ENCODE measurements at regions not wholly inside any gene's neighbourhood (a gene's known extent, or its start where the extent isn't known, plus 50 kb on each side); places are given as distances from the start of the nearest gene placed in this dataset.

- CTCF ChIA-PET (ENCODE audit: partially characterized antibody), result no interaction called here
- 97% methylated on average over 1 of the region's 1 CpG; no CpG with 5 or more reads in 1 of the 2 experiments for WGBS, 2 experiments (ENCODE audit: extremely low coverage in 1 of 2, insufficient coverage in 1 of 2, insufficient read length in 1 of 2, insufficient replicate concordance in 2 of 2, low coverage in 1 of 2, low lambda C conversion rate in 2 of 2, missing lambda C conversion rate in 1 of 2)
These were observed 1163.5 kb downstream of the ARAP2 start for GRCh38 chr4:35080799-35081198.

More at GRCh38 chr4:35080799-35081198, 1163.5 kb downstream of the ARAP2 start:
- Histone ChIP-seq H3K27me3 (replicated peaks in 1 of 4; ENCODE audit: control insufficient read depth in 3 of 4, extremely low read depth in 1 of 4, insufficient read depth in 3 of 4, low read length in 3 of 4) (no peaks in the 10 kb centered on the region), H3K14ac (ENCODE audit: insufficient read length) (no peak overlapping the region), H2BK15ac (ENCODE audit: low read length) (no peak overlapping the region), H3K4me1 (replicated peaks in 1 of 4; ENCODE audit: control insufficient read depth in 3 of 4, insufficient read depth in 4 of 4, low read length in 3 of 4) (no peaks in the 10 kb centered on the region), H3K27ac (ENCODE audit: low read depth, low read length) (no peak overlapping the region), H3K23ac (ENCODE audit: insufficient read length) (no peak overlapping the region), H3K4me3 (ENCODE audit: extremely low read depth in 1 of 4, insufficient read depth in 2 of 4, low read depth in 3 of 4, low read length in 4 of 4) (no peak overlapping the region), H3K4me2 (ENCODE audit: insufficient read depth in 1 of 2, low read depth in 2 of 2, low read length in 2 of 2) (no peak overlapping the region), H3K23me2 (ENCODE audit: low read depth, low read length) (no peaks in the 10 kb centered on the region), H4K8ac (ENCODE audit: extremely low read depth, insufficient read depth, low read length) (no peak overlapping the region), H4K20me1 (replicated peaks in 1 of 2; ENCODE audit: control insufficient read depth in 1 of 2, insufficient read depth in 2 of 2, low read length in 2 of 2) (no peaks in the 10 kb centered on the region), H2AK5ac (ENCODE audit: low read depth, low read length) (no peak overlapping the region), H3K4ac (replicated peaks; ENCODE audit: insufficient read length, low read depth, low read length) (no peak overlapping the region), H2BK120ac (replicated peaks; ENCODE audit: low read depth, low read length) (no peak overlapping the region), H2BK5ac (ENCODE audit: low read depth, low read length) (no peak overlapping the region), H4K5ac (ENCODE audit: insufficient read length, low read depth, low read length) (no peak overlapping the region), H2BK12ac (ENCODE audit: low read depth, low read length) (no peak overlapping the region), H3K36me3 (ENCODE audit: control insufficient read depth in 2 of 4, insufficient read depth in 4 of 4, low read length in 3 of 4) (no peaks in the 10 kb centered on the region), H3K56ac (replicated peaks; ENCODE audit: insufficient read length, low read depth, low read length) (no peak overlapping the region), H2BK20ac (ENCODE audit: low read length) (no peak overlapping the region), H3K18ac (ENCODE audit: extremely low read depth, low read length) (no peak overlapping the region), H4K91ac (replicated peaks; ENCODE audit: insufficient read length, low read length) (no peak overlapping the region), H3K9me3 (ENCODE audit: insufficient read depth in 2 of 2, low read depth in 1 of 2, low read length in 1 of 2) (no peaks in the 10 kb centered on the region), H3K79me1 (ENCODE audit: low read depth, low read length) (no peaks in the 10 kb centered on the region), H3K9ac (replicated peaks in 1 of 4; ENCODE audit: extremely low read depth in 1 of 4, low read depth in 3 of 4, low read length in 3 of 4) (no peak overlapping the region), H2AFZ (ENCODE audit: low read length) (no peak overlapping the region), H3K79me2 (ENCODE audit: control insufficient read depth in 1 of 2, insufficient read depth in 2 of 2, low read length in 2 of 2) (no peaks in the 10 kb centered on the region)
- DNase-seq (ENCODE audit: low read depth in 1 of 2, low spot score in 2 of 2) (no peak), FAIRE-seq (no peak)
- POLR2A ChIA-PET (ENCODE audit: partially characterized antibody), result no interaction called here
- TF ChIP-seq YY1 (IDR thresholded peaks at IDR 0.05; ENCODE audit: low read depth, low read length), result no peak
